ENCODE measurements at regions not wholly inside any gene's neighbourhood (a gene's known extent, or its start where the extent isn't known, plus 50 kb on each side); places are given as distances from the start of the nearest gene placed in this dataset.

- peak; percentile 47 for DNase-seq
Measured at GRCh38 chr9:82598241-82599039, 464.5 kb downstream of the RASEF start.

DNA sequence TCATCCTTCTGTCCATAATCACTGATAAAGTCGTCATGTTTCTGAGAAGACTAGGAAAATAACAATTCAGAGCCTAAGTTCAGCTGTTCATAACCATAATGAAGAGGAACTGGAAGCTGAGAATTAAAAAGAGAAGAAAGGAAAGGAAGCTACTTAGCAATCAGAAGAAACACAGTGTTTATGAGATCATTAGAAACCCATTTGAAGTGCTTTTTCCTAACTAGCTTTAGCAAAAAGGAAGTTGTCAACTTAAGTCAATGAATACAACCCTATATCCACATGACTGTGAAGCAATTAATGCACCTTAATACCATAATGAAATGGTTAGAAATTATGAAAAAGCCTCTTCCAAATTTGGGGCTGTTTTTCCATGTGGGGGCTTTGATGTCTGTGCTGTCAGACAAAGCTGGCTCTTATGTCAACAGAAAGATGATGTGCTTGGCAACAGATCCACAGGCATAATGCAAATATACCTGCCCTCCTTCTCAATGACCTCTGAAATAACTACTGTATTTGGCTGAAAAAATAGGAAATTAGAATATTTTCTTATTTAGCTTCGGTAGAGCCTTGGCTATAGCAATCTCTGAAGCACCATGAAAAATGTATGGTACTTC is 463.5 kb downstream of the RASEF start:
- no peak for DNase-seq

DNA sequence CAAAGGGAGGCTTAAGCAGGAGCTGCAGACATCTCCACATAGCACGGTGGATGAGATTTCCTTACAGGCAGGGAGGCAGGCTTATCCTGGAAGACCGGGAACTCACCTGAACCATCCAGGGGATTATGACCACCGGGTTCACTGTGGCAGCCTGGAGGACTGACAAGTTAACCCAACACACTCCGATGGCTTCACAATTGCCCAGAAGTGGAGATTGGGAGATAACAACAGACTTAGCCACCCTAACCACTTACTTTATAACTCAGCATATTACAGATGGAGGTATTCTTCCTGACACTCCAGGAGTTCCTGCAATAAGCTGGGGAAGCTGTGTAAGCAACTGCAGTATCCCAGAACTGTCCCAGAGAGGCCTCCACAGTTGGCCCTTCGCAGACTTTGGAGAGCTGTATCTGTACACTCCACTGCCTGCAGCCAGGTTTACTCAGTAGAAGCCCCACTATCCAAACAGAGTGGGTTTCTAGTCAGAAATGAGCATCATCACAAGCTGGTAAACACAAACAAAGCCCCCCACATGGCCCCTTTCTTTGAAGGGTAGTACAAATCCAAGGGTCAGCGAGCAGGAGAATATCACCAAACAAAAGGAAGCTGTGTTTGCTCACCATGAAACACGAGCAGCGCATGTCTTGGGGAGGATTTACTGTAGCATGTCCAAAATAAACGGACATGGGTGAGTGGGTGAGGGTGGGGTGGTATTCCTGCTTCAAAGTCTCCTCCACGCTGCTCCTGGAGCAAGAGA is 462.2 kb downstream of the RASEF start:
- DNase-seq, result peak; percentile 58

- peak; percentile 58 for DNase-seq
Measured at GRCh38 chr9:82601293-82601771, 461.6 kb downstream of the RASEF start.

- DNase-seq, result peak; percentile 32
Measured at GRCh38 chr9:82604947-82605656, 457.8 kb downstream of the RASEF start.

DNA sequence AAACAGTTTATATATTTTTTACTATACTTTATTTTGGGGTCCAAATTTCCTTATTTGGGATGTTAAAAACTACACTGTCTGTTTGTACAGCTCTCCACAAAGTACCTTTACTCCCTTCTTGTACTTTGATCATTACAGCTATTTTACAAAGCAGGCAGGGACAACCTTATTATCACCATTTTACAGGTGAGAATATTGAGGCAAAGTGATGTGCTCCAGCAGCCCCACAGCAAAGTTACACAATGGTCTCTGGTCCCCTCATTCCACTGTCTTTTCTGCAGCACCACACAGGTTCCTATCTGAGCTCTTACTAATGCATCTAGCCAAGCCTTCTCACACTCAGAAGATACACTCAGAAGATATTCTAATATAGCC is 457.3 kb downstream of the RASEF start:
- DNase-seq, result no peak

- DNase-seq, result no peak
Measured at GRCh38 chr9:82606071-82606470, 456.9 kb downstream of the RASEF start.

GRCh38 chr9:82606492-82607382 is 456.2 kb downstream of the RASEF start:
- DNase-seq, result peak; percentile 48

DNA sequence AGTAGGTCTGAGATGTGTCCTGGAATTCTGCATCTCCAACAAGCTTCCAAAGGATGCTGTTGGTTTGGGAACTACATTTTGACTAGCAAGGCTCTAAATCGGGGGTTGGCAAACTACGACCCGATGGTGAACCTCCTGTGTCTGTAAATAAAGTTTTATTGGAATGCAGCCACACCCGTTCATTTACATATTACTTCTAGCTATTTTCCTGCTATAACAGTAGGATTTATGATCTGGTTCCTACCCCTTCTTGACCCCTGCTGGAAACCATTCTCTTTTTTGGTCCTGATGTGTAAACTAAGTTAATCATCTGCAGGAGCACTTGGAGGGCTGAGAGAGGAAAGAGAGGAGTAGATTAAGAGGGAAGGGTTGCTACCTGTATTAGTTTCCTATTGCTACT is 454.5 kb downstream of the RASEF start:
- DNase-seq, result no peak

DNA sequence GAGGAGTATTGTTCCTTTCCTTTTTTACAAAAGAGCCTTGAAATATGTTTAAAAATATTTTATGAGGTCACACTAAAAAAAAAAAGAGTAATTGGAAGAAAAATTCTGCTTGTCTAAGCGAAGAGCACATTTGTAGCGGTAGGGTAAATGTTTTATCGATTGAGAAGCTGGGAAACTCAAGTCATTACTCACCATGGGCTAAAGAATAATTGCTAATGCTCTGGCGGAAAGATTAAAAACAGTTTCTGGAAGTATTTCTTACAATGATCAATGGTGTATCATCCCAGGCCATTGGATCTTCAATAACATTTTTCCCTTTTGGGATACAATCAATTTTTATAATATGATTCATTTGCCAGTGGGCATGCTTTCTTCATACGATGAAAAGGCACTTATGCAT is 450.0 kb downstream of the RASEF start:
- DNase-seq, result no peak

GRCh38 chr9:82613498-82613897 is 449.4 kb downstream of the RASEF start:
- no peak for DNase-seq

DNA sequence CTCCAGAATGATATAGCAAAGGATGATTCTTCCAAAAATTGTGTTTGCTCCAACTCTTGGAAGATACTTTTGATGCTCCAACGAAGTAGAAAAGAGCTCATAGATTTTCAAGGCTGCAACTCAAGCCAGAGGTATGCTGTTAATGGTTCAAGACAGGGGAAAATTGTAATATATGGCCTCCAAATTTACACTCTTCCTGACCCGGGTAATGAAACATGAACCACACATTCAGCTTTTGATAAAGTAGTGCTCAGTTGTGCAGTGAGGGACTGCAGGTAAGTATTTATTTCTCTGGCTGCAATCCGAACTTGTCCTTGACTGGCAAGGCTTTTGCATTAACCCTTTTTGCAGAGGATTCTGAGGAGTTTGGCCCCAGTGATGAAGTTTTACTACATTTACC is 446.4 kb downstream of the RASEF start:
- no peak for DNase-seq

DNA sequence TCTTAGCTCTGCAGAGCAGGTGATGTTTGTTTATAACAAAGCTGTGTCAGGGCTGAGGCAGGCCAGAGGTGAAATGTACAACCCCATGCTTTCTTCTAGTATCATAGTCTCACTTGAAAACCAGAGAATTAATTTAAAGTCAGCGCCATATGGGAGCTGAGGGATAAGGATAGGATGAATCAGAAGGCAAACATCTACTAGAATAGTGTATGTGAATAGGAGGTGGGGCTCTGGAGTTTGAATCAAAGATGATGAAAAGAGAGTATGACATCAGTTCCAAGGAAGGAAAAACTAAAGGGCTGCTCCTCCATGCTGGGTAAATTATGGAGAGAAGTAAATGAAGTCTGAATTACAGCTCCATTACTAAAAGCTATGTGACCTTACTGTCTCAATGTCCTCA is 441.5 kb downstream of the RASEF start:
- DNase-seq, result peak; percentile 87

DNA sequence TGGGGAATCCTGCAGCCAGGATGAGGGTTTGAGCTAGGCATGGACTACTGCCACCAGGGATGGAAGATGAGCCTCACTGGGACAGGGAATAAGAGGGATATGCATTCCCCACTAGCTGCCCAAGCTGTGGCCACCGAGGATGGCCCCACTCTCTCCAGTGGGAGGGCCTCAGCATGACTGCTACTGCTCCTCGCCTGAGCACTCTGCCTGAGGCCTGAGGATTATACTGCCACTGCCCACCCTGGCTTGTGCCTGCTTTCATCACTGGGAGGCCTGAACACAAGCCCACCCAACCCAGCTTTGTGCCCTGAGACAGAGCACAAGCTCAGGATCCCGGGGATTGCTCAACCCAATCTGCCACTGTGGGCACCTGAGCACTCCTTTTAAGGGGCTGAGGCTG is 425.6 kb downstream of the RASEF start:
- no peak for DNase-seq

DNA sequence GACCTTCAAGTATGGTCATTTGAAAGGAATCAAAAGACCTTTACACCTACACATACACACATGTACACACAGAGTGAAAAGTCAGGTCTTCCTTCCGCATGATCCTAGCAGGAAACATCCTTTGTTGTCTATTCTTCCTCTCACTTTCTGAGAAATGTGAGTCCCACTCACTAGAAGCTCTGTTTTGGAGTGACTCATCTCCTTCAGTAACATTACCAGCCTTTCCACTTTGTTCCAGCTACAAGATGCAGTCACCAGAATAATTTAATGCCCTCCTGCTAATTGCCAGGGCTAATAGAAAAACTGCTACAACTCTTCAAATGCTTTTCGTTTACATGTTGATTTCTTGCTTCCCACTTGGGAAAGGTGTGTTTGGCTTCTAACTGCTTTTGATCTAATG is 417.3 kb downstream of the RASEF start:
- no peak for DNase-seq

DNA sequence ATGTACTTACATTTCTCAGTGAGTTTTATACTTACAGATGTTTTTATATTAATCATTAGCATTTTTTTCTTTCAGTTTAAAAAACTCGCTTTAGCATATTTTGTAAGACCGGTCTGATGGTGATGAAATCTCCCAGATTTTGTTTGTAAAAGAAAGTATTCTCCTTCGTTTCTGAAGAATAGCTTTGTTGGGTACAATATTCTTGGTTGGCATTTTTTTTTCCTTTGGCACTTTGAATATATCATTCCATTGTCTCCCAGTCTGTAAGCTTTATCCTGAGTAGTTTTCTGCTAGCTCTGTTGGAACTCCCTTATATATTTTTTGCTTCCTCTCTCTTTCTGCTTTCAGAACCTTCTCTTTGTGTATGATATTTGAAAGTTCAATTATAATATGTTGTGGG is 412.6 kb downstream of the RASEF start:
- DNase-seq, result no peak

DNA sequence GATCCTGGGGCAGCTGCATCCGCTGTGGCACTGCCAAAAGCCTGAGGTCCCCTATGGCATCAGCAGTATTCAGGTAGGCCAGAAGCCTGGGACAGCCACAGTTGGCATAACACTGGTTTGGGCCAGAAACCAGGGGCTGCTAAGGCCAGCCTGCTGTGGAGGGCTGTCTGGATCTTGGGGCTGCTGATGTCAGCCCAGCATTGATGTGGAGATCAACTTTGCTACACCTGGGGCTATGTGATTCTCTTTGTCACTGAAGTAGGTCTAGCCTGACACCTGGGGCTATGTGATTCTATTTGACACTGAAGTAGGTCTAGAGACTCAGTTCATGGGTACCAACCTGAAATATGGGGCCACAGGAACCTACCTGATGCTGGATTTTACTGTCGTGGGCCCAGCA is 411.5 kb downstream of the RASEF start:
- DNase-seq, result no peak

DNA sequence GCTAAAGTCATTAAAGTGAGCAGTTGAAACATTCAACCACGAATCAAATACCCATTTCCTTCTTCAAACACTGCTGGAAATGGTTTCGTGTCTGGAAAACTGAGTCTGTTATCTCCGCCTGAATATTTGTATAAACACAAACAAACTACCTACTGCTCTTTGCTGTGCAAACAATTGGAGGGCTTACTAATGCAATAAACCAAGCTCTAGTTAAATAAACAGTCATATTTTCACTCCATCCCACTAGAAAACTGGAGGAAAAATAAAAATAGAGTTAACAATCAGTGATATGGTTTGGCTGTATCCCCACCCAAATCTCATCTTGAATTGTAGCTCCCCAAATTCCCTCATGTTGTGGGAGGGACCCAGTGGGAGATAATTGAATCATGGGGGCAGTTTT is 397.6 kb downstream of the RASEF start:
- no peak for DNase-seq

DNA sequence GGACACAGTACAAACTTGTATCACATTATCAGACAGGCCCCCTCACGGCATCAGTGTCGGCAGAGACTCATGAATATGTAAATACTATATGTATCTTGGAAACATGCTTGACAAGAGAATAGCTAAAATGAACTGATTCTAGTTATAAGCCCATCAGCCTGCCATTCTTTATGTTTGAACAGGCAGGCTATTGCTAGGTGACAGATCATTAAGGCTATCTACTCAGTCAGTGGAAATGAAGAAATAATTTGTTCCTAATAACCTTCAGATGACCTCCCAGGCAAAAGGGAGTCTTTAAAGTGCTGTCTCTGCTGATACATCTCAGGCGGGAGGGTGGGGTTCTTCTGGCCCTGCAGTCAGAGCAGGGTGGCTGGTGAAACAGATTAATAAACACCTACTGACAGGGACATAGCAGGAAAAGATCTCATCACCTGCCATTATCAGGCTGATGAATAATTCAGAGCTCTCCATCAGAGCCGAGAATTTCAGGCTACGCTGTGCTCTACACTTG is 394.2 kb downstream of the RASEF start:
- no peak for DNase-seq

DNA sequence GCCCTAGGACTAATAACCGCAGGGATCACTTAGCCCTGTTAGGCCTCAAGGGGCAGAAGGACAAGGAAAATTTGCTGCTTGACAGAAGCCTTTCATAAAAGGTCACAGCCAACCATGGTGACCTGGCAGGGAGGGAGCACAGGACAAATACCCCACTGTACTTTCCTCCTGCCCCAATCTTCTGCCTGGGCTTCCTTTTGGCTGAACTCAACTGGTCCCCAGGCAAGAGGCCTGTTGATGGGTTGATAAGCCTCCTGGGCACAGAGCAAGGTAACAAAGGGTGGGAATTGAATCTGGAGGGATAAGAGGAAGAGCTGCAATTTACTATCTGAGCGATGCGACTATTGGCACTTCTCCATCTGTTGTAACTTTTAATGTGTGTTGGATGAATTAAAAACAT is 392.9 kb downstream of the RASEF start:
- no peak for DNase-seq

GRCh38 chr9:82670726-82671125 is 392.2 kb downstream of the RASEF start:
- no peak for DNase-seq

DNA sequence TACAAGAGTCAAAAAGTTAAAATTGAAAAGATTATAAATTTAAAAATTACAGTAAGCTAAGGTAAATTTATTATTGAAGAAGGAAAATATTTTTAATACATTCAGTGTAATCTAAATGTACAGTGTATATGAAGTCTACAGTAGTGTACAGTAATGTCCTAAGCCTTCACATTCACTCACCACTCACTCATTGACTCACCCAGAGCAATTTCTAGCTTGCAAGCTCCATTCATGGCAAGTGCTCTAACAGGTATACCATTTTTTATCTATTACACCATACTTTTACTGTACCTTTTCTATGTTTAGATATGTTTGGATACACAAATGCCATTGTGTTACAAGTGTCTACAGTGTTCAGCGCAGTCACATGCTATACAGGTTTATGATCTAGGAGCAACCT is 389.7 kb downstream of the RASEF start:
- DNase-seq, result no peak
